ENCODE measurements at regions not wholly inside any gene's neighbourhood (a gene's known extent, or its start where the extent isn't known, plus 50 kb on each side); places are given as distances from the start of the nearest gene placed in this dataset.
"Not testable (repeated sequence)": the region's sequence is repeated elsewhere in the genome, so short reads cannot be mapped to it uniquely, and the experiment has no call there.

- WGBS (ENCODE audit: extremely low coverage, insufficient coverage, low lambda C conversion rate), result no CpG with 5 or more reads among the region's 3 CpGs
- H3K56ac ChIP-seq (ENCODE audit: low read length), result no peak overlapping the region
- no peak overlapping the region for H2BK120ac ChIP-seq (ENCODE audit: low read depth, low read length)
- no peak overlapping the region for H3K4me3 ChIP-seq (ENCODE audit: low read length)
- no peak overlapping the region for H3K4me2 ChIP-seq (ENCODE audit: low read length)
- no peaks in the 10 kb centered on the region for H3K79me1 ChIP-seq (ENCODE audit: low read length)
- no peak for DNase-seq
- H3K23ac ChIP-seq (ENCODE audit: low read length), result no peak overlapping the region
- H3K4ac ChIP-seq (ENCODE audit: low read depth, low read length), result no peak overlapping the region
- peaks cover 5% of the 10 kb centered on the region for H3K4me1 ChIP-seq (ENCODE audit: control insufficient read depth, low read depth, low read length)
- H4K8ac ChIP-seq (ENCODE audit: low read depth, low read length), result no peak overlapping the region
- H2AK5ac ChIP-seq (ENCODE audit: low read length), result no peak overlapping the region
- H2BK5ac ChIP-seq (ENCODE audit: low read length), result no peak overlapping the region
- no peak overlapping the region for H2BK15ac ChIP-seq (replicated peaks; ENCODE audit: low read depth)
- H3K36me3 ChIP-seq (ENCODE audit: control insufficient read depth, insufficient read depth, low read length), result no peaks in the 10 kb centered on the region
- H3K27ac ChIP-seq (ENCODE audit: low read depth, low read length), result no peak overlapping the region
- no peaks in the 10 kb centered on the region for H3K79me2 ChIP-seq (ENCODE audit: control insufficient read depth, insufficient read depth, low read length)
- H3K27me3 ChIP-seq (ENCODE audit: insufficient read depth, low read length, poor library complexity), result no peaks in the 10 kb centered on the region
- H4K5ac ChIP-seq (ENCODE audit: low read length), result no peak overlapping the region
- no peak overlapping the region for H3K9ac ChIP-seq (ENCODE audit: low read length)
- no peak overlapping the region for H3K18ac ChIP-seq (ENCODE audit: low read length)
Observed at GRCh38 chr2:82996217-82996616, 1462.9 kb downstream of the SUCLG1 start.

- H3K79me1 ChIP-seq (ENCODE audit: low read length), result no peaks in the 10 kb centered on the region
Observed at GRCh38 chr2:82994151-82994550, 1464.9 kb downstream of the SUCLG1 start.

GRCh38 chr2:82993609-82994008 lies 1465.5 kb downstream of the SUCLG1 start:
- no CpG with 5 or more reads among the region's 2 CpGs for WGBS (ENCODE audit: extremely low coverage, insufficient coverage, low lambda C conversion rate)

More at GRCh38 chr2:82994151-82994550, 1464.9 kb downstream of the SUCLG1 start:
- Histone ChIP-seq H4K5ac (ENCODE audit: low read length) (no peak overlapping the region), H2BK15ac (replicated peaks; ENCODE audit: low read depth) (no peak overlapping the region), H3K36me3 (ENCODE audit: control insufficient read depth, insufficient read depth, low read length) (no peaks in the 10 kb centered on the region), H3K4me3 (ENCODE audit: low read length) (no peak overlapping the region), H3K4me1 (ENCODE audit: control insufficient read depth, low read depth, low read length) (peaks cover 5% of the 10 kb centered on the region), H2BK5ac (ENCODE audit: low read length) (no peak overlapping the region), H3K4me2 (ENCODE audit: low read length) (no peak overlapping the region), H3K27ac (ENCODE audit: low read depth, low read length) (no peak overlapping the region), H3K18ac (ENCODE audit: low read length) (no peak overlapping the region), H3K79me2 (ENCODE audit: control insufficient read depth, insufficient read depth, low read length) (no peaks in the 10 kb centered on the region), H3K4ac (ENCODE audit: low read depth, low read length) (no peak overlapping the region), H3K27me3 (ENCODE audit: insufficient read depth, low read length, poor library complexity) (no peaks in the 10 kb centered on the region), H2AK5ac (ENCODE audit: low read length) (no peak overlapping the region), H3K56ac (ENCODE audit: low read length) (no peak overlapping the region), H2BK120ac (ENCODE audit: low read depth, low read length) (no peak overlapping the region), H4K8ac (ENCODE audit: low read depth, low read length) (no peak overlapping the region), H3K9ac (ENCODE audit: low read length) (no peak overlapping the region), H3K23ac (ENCODE audit: low read length) (no peak overlapping the region)
- WGBS (ENCODE audit: extremely low coverage, insufficient coverage, low lambda C conversion rate), result no CpG with 5 or more reads among the region's 2 CpGs
- DNase-seq, result no peak

GRCh38 chr2:82992968-82993367 lies 1466.1 kb downstream of the SUCLG1 start:
- Histone ChIP-seq H2BK120ac (ENCODE audit: low read depth, low read length) (no peak overlapping the region), H3K4me3 (ENCODE audit: low read length) (no peak overlapping the region), H4K8ac (ENCODE audit: low read depth, low read length) (no peak overlapping the region), H2BK15ac (replicated peaks; ENCODE audit: low read depth) (no peak overlapping the region), H3K9ac (ENCODE audit: low read length) (no peak overlapping the region), H3K4me2 (ENCODE audit: low read length) (no peak overlapping the region), H3K56ac (ENCODE audit: low read length) (no peak overlapping the region), H2BK5ac (ENCODE audit: low read length) (no peak overlapping the region), H3K18ac (ENCODE audit: low read length) (no peak overlapping the region), H4K5ac (ENCODE audit: low read length) (no peak overlapping the region), H3K79me2 (ENCODE audit: control insufficient read depth, insufficient read depth, low read length) (no peaks in the 10 kb centered on the region), H3K4ac (ENCODE audit: low read depth, low read length) (no peak overlapping the region), H3K27me3 (ENCODE audit: insufficient read depth, low read length, poor library complexity) (no peaks in the 10 kb centered on the region), H2AK5ac (ENCODE audit: low read length) (no peak overlapping the region), H3K4me1 (ENCODE audit: control insufficient read depth, low read depth, low read length) (peaks cover 5% of the 10 kb centered on the region), H3K79me1 (ENCODE audit: low read length) (no peaks in the 10 kb centered on the region), H3K36me3 (ENCODE audit: control insufficient read depth, insufficient read depth, low read length) (no peaks in the 10 kb centered on the region), H3K27ac (ENCODE audit: low read depth, low read length) (no peak overlapping the region), H3K23ac (ENCODE audit: low read length) (no peak overlapping the region)
- DNase-seq, result peak; percentile 27
- WGBS (ENCODE audit: extremely low coverage, insufficient coverage, low lambda C conversion rate), result no CpG with 5 or more reads among the region's 2 CpGs

More at GRCh38 chr2:82993609-82994008, 1465.5 kb downstream of the SUCLG1 start:
- H2BK5ac ChIP-seq (ENCODE audit: low read length), result no peak overlapping the region
- DNase-seq, result peak; percentile 72
- no peaks in the 10 kb centered on the region for H3K36me3 ChIP-seq (ENCODE audit: control insufficient read depth, insufficient read depth, low read length)
- no peak overlapping the region for H3K9ac ChIP-seq (ENCODE audit: low read length)
- H3K27me3 ChIP-seq (ENCODE audit: insufficient read depth, low read length, poor library complexity), result no peaks in the 10 kb centered on the region
- no peak overlapping the region for H3K4me2 ChIP-seq (ENCODE audit: low read length)
- H3K23ac ChIP-seq (ENCODE audit: low read length), result no peak overlapping the region
- peaks cover 5% of the 10 kb centered on the region for H3K4me1 ChIP-seq (ENCODE audit: control insufficient read depth, low read depth, low read length)
- H2BK15ac ChIP-seq (replicated peaks; ENCODE audit: low read depth), result no peak overlapping the region
- H3K4ac ChIP-seq (ENCODE audit: low read depth, low read length), result no peak overlapping the region
- no peak overlapping the region for H2AK5ac ChIP-seq (ENCODE audit: low read length)
- H3K4me3 ChIP-seq (ENCODE audit: low read length), result no peak overlapping the region
- H4K5ac ChIP-seq (ENCODE audit: low read length), result no peak overlapping the region
- no peak overlapping the region for H4K8ac ChIP-seq (ENCODE audit: low read depth, low read length)
- no peak overlapping the region for H3K27ac ChIP-seq (ENCODE audit: low read depth, low read length)
- H3K79me1 ChIP-seq (ENCODE audit: low read length), result no peaks in the 10 kb centered on the region
- no peak overlapping the region for H3K56ac ChIP-seq (ENCODE audit: low read length)
- no peak overlapping the region for H2BK120ac ChIP-seq (ENCODE audit: low read depth, low read length)
- H3K18ac ChIP-seq (ENCODE audit: low read length), result no peak overlapping the region
- H3K79me2 ChIP-seq (ENCODE audit: control insufficient read depth, insufficient read depth, low read length), result no peaks in the 10 kb centered on the region

GRCh38 chr2:82987706-82988105 lies 1471.4 kb downstream of the SUCLG1 start:
- H3K4me1 ChIP-seq (ENCODE audit: control insufficient read depth, low read depth, low read length); H3K18ac ChIP-seq (ENCODE audit: low read length); H3K23ac ChIP-seq (ENCODE audit: low read length); H2BK5ac ChIP-seq (ENCODE audit: low read length); H3K4ac ChIP-seq (ENCODE audit: low read depth, low read length); DNase-seq; H2BK120ac ChIP-seq (ENCODE audit: low read depth, low read length); H3K9ac ChIP-seq (ENCODE audit: low read length); H2BK15ac ChIP-seq (replicated peaks; ENCODE audit: low read depth); H3K79me2 ChIP-seq (ENCODE audit: control insufficient read depth, insufficient read depth, low read length); H4K5ac ChIP-seq (ENCODE audit: low read length); H2AK5ac ChIP-seq (ENCODE audit: low read length); H3K4me2 ChIP-seq (ENCODE audit: low read length); H3K27ac ChIP-seq (ENCODE audit: low read depth, low read length); H3K27me3 ChIP-seq (ENCODE audit: insufficient read depth, low read length, poor library complexity); H3K79me1 ChIP-seq (ENCODE audit: low read length); H3K4me3 ChIP-seq (ENCODE audit: low read length); H3K56ac ChIP-seq (ENCODE audit: low read length); H3K36me3 ChIP-seq (ENCODE audit: control insufficient read depth, insufficient read depth, low read length); H4K8ac ChIP-seq (ENCODE audit: low read depth, low read length): not testable (repeated sequence)
- whole genome bisulfite sequencing (ENCODE audit: extremely low coverage, insufficient coverage, low lambda C conversion rate), result no CpG with 5 or more reads among the region's 6 CpGs

GRCh38 chr2:82986899-82987298 lies 1472.2 kb downstream of the SUCLG1 start:
- H3K4ac ChIP-seq (ENCODE audit: low read depth, low read length), result no peak overlapping the region
- H3K27ac ChIP-seq (ENCODE audit: low read depth, low read length), result no peak overlapping the region
- WGBS (ENCODE audit: extremely low coverage, insufficient coverage, low lambda C conversion rate), result no CpG with 5 or more reads among the region's 3 CpGs
- no peak overlapping the region for H3K4me3 ChIP-seq (ENCODE audit: low read length)
- H2BK5ac ChIP-seq (ENCODE audit: low read length), result no peak overlapping the region
- H3K4me2 ChIP-seq (ENCODE audit: low read length), result no peak overlapping the region
- H3K27me3 ChIP-seq (ENCODE audit: insufficient read depth, low read length, poor library complexity), result no peaks in the 10 kb centered on the region
- H2AK5ac ChIP-seq (ENCODE audit: low read length), result no peak overlapping the region
- H3K9ac ChIP-seq (ENCODE audit: low read length), result no peak overlapping the region
- no peak overlapping the region for H4K5ac ChIP-seq (ENCODE audit: low read length)
- H3K18ac ChIP-seq (ENCODE audit: low read length), result no peak overlapping the region
- no peaks in the 10 kb centered on the region for H3K4me1 ChIP-seq (ENCODE audit: control insufficient read depth, low read depth, low read length)
- no peaks in the 10 kb centered on the region for H3K79me2 ChIP-seq (ENCODE audit: control insufficient read depth, insufficient read depth, low read length)
- H3K36me3 ChIP-seq (ENCODE audit: control insufficient read depth, insufficient read depth, low read length), result no peaks in the 10 kb centered on the region
- DNase-seq, result no peak
- no peak overlapping the region for H3K56ac ChIP-seq (ENCODE audit: low read length)
- no peaks in the 10 kb centered on the region for H3K79me1 ChIP-seq (ENCODE audit: low read length)
- H3K23ac ChIP-seq (ENCODE audit: low read length), result no peak overlapping the region
- H2BK15ac ChIP-seq (replicated peaks; ENCODE audit: low read depth), result no peak overlapping the region
- H4K8ac ChIP-seq (ENCODE audit: low read depth, low read length), result no peak overlapping the region
- no peak overlapping the region for H2BK120ac ChIP-seq (ENCODE audit: low read depth, low read length)

All from mesendoderm (in vitro differentiated cells).